HL-60 (cell line): ENCODE measurements at regions not wholly inside any gene's neighbourhood (a gene's known extent, or its start where the extent isn't known, plus 50 kb on each side); places are given as distances from the start of the nearest gene placed in this dataset.

Experiments
- CTCF ChIP-seq: IDR thresholded peaks from one replicate; pipeline ENCODE4 v1.5.1; 2011; ENCODE audit warnings: low read length, control low read depth, inconsistent platforms; ENCODE audit not compliant: insufficient read depth
- GABPA ChIP-seq: IDR thresholded peaks from 2 replicates; pipeline ENCODE4 v1.6.1; 2012; ENCODE audit warnings: low read depth
- POLR2AphosphoS5 ChIP-seq: IDR thresholded peaks from 2 replicates; pipeline ENCODE4 v1.6.1; 2012; ENCODE audit warnings: low read depth
- REST ChIP-seq: IDR thresholded peaks from 2 replicates; pipeline ENCODE4 v1.6.1; 2012; ENCODE audit warnings: low read depth; ENCODE audit not compliant: insufficient replicate concordance

GRCh38 chr5:1719860-1720259 lies 79.8 kb downstream of the MRPL36 start:
- TF ChIP-seq CTCF (no peak), REST (no peak), GABPA (no peak), POLR2AphosphoS5 (no peak)
